ENCODE measurements at regions not wholly inside any gene's neighbourhood (a gene's known extent, or its start where the extent isn't known, plus 50 kb on each side); places are given as distances from the start of the nearest gene placed in this dataset.

DNA sequence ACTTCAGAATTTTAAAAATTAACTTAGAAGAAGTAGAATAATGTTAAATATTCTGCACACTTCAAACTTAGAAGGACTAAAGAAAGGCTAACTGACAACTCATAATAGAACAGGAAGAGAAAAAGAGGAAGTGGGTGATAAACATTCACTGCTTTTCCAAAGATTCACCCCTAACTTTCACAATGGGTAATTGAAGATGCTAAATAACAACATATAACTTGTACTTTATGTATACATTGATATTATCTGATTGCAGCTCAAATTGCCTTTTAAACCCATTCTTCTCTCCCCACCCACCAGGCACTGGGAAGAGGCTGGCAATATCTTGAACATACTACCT lies 376.6 kb downstream of the EFNA5 start:
- FAIRE-seq = no peak
- TF ChIP-seq CTCF (IDR thresholded peaks at IDR 0.05; ENCODE audit: borderline replicate concordance, extremely low read depth, insufficient read depth) = no peak
- Histone ChIP-seq H3K36me3 (ENCODE audit: control insufficient read depth in 2 of 3, insufficient read depth in 3 of 3, low read length in 3 of 3) (no peaks in the 10 kb centered on the region), H3K27me3 (ENCODE audit: control insufficient read depth, insufficient read depth, low read length) (no peaks in the 10 kb centered on the region), H3K4me1 (ENCODE audit: control insufficient read depth in 2 of 3, insufficient read depth in 2 of 3, low read depth in 1 of 3, low read length in 3 of 3) (no peaks in the 10 kb centered on the region), H3K9ac (ENCODE audit: low read length in 3 of 3) (no peak overlapping the region), H3K27ac (ENCODE audit: low read depth in 2 of 2, low read length in 2 of 2) (no peak overlapping the region), H3K9me3 (ENCODE audit: control insufficient read depth in 2 of 3, insufficient read depth in 1 of 3, low read length in 3 of 3) (no peaks in the 10 kb centered on the region), H3K4me3 (ENCODE audit: low read length in 3 of 3) (no peak overlapping the region)
- intact Hi-C loops (cut with DNase I) = no loop called here
- no peak for DNase-seq

GRCh38 chr5:107293541-107294210 lies 377.1 kb downstream of the EFNA5 start:
- intact Hi-C loops (cut with DNase I) = no loop called here
- Histone ChIP-seq H3K27ac (ENCODE audit: low read depth in 2 of 2, low read length in 2 of 2) (no peak overlapping the region), H3K4me3 (ENCODE audit: low read length in 3 of 3) (no peak overlapping the region), H3K36me3 (ENCODE audit: control insufficient read depth in 2 of 3, insufficient read depth in 3 of 3, low read length in 3 of 3) (no peaks in the 10 kb centered on the region), H3K27me3 (ENCODE audit: control insufficient read depth, insufficient read depth, low read length) (no peaks in the 10 kb centered on the region), H3K9me3 (ENCODE audit: control insufficient read depth in 2 of 3, insufficient read depth in 1 of 3, low read length in 3 of 3) (no peaks in the 10 kb centered on the region), H3K9ac (ENCODE audit: low read length in 3 of 3) (no peak overlapping the region), H3K4me1 (ENCODE audit: control insufficient read depth in 2 of 3, insufficient read depth in 2 of 3, low read depth in 1 of 3, low read length in 3 of 3) (no peaks in the 10 kb centered on the region)
- no peak for TF ChIP-seq CTCF (IDR thresholded peaks at IDR 0.05; ENCODE audit: borderline replicate concordance, extremely low read depth, insufficient read depth)
- peak in 1 of 5 donors; percentile 24 for DNase-seq
- no peak for FAIRE-seq

GRCh38 chr5:107291866-107292265 lies 378.9 kb downstream of the EFNA5 start:
- no peaks in the 10 kb centered on the region for H3K4me1 ChIP-seq (ENCODE audit: control insufficient read depth in 2 of 3, insufficient read depth in 2 of 3, low read depth in 1 of 3, low read length in 3 of 3)
- intact Hi-C loops (cut with DNase I) = no loop called here
- no peak overlapping the region for H3K27ac ChIP-seq (ENCODE audit: low read depth in 2 of 2, low read length in 2 of 2)
- no peaks in the 10 kb centered on the region for H3K36me3 ChIP-seq (ENCODE audit: control insufficient read depth in 2 of 3, insufficient read depth in 3 of 3, low read length in 3 of 3)
- no peaks in the 10 kb centered on the region for H3K9me3 ChIP-seq (ENCODE audit: control insufficient read depth in 2 of 3, insufficient read depth in 1 of 3, low read length in 3 of 3)
- H3K27me3 ChIP-seq (ENCODE audit: control insufficient read depth, insufficient read depth, low read length) = no peaks in the 10 kb centered on the region
- H3K4me3 ChIP-seq (ENCODE audit: low read length in 3 of 3) = no peak overlapping the region
- no peak for FAIRE-seq
- no peak overlapping the region for H3K9ac ChIP-seq (ENCODE audit: low read length in 3 of 3)
- DNase-seq = no peak
- no peak for TF ChIP-seq CTCF (IDR thresholded peaks at IDR 0.05; ENCODE audit: borderline replicate concordance, extremely low read depth, insufficient read depth)
